GM12878 (cell line): ENCODE measurements at regions not wholly inside any gene's neighbourhood (a gene's known extent, or its start where the extent isn't known, plus 50 kb on each side); places are given as distances from the start of the nearest gene placed in this dataset.

ENCODE experiments used
- EGR1 ChIP-seq, 2 experiments: IDR thresholded peaks; 1 replicate in 1 of 2; 2 replicates in 1 of 2; pipeline ENCODE4 v1.6.1; 2011 to 2012; ENCODE audit warnings: low read depth in 2 of 2, low read length in 2 of 2, borderline replicate concordance in 1 of 2, mild to moderate bottlenecking in 1 of 2, moderate library complexity in 1 of 2
- EZH2 ChIP-seq: IDR thresholded peaks from 2 replicates; pipeline ENCODE4 v1.6.1; 2012; ENCODE audit warnings: low read depth, mild to moderate bottlenecking, control low read depth, inconsistent platforms, low read length, borderline replicate concordance; ENCODE audit not compliant: control insufficient read depth
- FOS ChIP-seq: IDR thresholded peaks from 3 replicates; pipeline ENCODE4 v1.6.1; 2011; ENCODE audit warnings: borderline replicate concordance; ENCODE audit not compliant: insufficient read length; ENCODE audit errors: extremely low read depth
- HDAC6 ChIP-seq: fragments of 200-600 bp; sonication (generic); IDR thresholded peaks from one replicate; pipeline ENCODE4 v1.8.0; 2017; ENCODE audit warnings: antibody characterized with exemption; ENCODE audit not compliant: unreplicated experiment
- HDGF ChIP-seq: fragments of 450-650 bp; IDR thresholded peaks from 2 replicates; pipeline ENCODE4 v1.6.1; 2016; ENCODE audit warnings: antibody characterized with exemption
- JUND ChIP-seq: IDR thresholded peaks from 2 replicates; pipeline ENCODE4 v1.6.1; 2012; ENCODE audit warnings: low read depth, mild to moderate bottlenecking, low read length, improper control_type of control experiment, moderate library complexity
- POLR2A ChIP-seq: IDR thresholded peaks from 2 replicates; pipeline ENCODE4 v1.6.1; 2011; ENCODE audit warnings: low read depth, mild to moderate bottlenecking, low read length
- RAD21 ChIP-seq: IDR thresholded peaks from 2 replicates; pipeline ENCODE4 v1.6.1; 2011; ENCODE audit warnings: mild to moderate bottlenecking, low read depth, low read length, moderate library complexity; ENCODE audit not compliant: insufficient read depth
- TCF12 ChIP-seq: IDR thresholded peaks from 2 replicates; pipeline ENCODE4 v1.6.1; 2011; ENCODE audit warnings: low read depth, mild to moderate bottlenecking, low read length
- ZNF274 ChIP-seq: IDR thresholded peaks from one replicate; pipeline ENCODE4 v1.8.0; 2011; ENCODE audit not compliant: insufficient read length, insufficient read depth
- TF ChIP-seq, protein P1 (sequence below): IDR thresholded peaks from 2 replicates; pipeline ENCODE4 v1.6.1; 2012; ENCODE audit warnings: mild to moderate bottlenecking, low read depth, low read length
- TF ChIP-seq, protein P2 (sequence below), 3 experiments: IDR thresholded peaks in 2 of 3; conservative IDR thresholded peaks in 1 of 3; 2 replicates each; pipeline ENCODE4 v1.5.1; 2011; ENCODE audit warnings: low read depth in 3 of 3, low read length in 3 of 3, mild to moderate bottlenecking in 3 of 3, control low read depth in 2 of 3, moderate library complexity in 2 of 3, inconsistent platforms in 1 of 3, mixed read lengths in 1 of 3; ENCODE audit not compliant: control insufficient read depth in 2 of 3, insufficient read depth in 1 of 3; ENCODE audit errors: extremely low read depth in 1 of 3

DNA sequence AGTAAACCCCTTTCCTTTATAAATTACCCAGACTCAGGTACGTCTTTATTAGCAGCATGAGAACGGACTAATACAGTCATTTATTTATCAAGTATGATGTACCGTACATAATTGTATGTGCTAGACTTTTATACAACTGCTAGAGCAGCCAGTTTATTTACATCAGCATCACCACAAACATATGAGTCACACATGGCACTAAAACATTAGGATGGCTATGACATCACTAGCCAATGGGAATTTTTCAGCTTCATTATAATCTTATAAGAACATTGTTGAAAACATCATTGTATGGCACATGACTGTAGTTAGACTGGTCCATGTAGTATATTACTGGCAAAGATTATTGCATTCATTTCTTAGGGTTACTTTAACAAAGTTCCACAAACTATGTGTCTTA is 121.7 kb downstream of the ZMAT3 start:
- TF ChIP-seq, protein P1, sequence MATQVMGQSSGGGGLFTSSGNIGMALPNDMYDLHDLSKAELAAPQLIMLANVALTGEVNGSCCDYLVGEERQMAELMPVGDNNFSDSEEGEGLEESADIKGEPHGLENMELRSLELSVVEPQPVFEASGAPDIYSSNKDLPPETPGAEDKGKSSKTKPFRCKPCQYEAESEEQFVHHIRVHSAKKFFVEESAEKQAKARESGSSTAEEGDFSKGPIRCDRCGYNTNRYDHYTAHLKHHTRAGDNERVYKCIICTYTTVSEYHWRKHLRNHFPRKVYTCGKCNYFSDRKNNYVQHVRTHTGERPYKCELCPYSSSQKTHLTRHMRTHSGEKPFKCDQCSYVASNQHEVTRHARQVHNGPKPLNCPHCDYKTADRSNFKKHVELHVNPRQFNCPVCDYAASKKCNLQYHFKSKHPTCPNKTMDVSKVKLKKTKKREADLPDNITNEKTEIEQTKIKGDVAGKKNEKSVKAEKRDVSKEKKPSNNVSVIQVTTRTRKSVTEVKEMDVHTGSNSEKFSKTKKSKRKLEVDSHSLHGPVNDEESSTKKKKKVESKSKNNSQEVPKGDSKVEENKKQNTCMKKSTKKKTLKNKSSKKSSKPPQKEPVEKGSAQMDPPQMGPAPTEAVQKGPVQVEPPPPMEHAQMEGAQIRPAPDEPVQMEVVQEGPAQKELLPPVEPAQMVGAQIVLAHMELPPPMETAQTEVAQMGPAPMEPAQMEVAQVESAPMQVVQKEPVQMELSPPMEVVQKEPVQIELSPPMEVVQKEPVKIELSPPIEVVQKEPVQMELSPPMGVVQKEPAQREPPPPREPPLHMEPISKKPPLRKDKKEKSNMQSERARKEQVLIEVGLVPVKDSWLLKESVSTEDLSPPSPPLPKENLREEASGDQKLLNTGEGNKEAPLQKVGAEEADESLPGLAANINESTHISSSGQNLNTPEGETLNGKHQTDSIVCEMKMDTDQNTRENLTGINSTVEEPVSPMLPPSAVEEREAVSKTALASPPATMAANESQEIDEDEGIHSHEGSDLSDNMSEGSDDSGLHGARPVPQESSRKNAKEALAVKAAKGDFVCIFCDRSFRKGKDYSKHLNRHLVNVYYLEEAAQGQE: no peak
- TF ChIP-seq EGR1 (IDR thresholded peaks at IDR 0.05; ENCODE audit: borderline replicate concordance in 1 of 2, low read depth in 2 of 2, low read length in 2 of 2) (no peak), EZH2 (no peak), HDAC6 (no peak), TCF12 (no peak), ZNF274 (no peak), POLR2A (no peak), RAD21 (no peak), HDGF (no peak), FOS (no peak), JUND (no peak)
- TF ChIP-seq, protein P2, sequence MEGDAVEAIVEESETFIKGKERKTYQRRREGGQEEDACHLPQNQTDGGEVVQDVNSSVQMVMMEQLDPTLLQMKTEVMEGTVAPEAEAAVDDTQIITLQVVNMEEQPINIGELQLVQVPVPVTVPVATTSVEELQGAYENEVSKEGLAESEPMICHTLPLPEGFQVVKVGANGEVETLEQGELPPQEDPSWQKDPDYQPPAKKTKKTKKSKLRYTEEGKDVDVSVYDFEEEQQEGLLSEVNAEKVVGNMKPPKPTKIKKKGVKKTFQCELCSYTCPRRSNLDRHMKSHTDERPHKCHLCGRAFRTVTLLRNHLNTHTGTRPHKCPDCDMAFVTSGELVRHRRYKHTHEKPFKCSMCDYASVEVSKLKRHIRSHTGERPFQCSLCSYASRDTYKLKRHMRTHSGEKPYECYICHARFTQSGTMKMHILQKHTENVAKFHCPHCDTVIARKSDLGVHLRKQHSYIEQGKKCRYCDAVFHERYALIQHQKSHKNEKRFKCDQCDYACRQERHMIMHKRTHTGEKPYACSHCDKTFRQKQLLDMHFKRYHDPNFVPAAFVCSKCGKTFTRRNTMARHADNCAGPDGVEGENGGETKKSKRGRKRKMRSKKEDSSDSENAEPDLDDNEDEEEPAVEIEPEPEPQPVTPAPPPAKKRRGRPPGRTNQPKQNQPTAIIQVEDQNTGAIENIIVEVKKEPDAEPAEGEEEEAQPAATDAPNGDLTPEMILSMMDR (IDR thresholded peaks at IDR 0.05 in 2 of 3, conservative IDR thresholded peaks at IDR 0.05 in 1 of 3; ENCODE audit: control insufficient read depth in 2 of 3, extremely low read depth in 1 of 3, insufficient read depth in 1 of 3, low read depth in 3 of 3, low read length in 3 of 3): no peak
